Activated CD8-positive, alpha-beta memory T cell treated with anti-CD3 and anti-CD28 coated beads, Interleukin-2, amount 50 U/mL, for 4 hours (primary cell): ENCODE measurements at regions not wholly inside any gene's neighbourhood (a gene's known extent, or its start where the extent isn't known, plus 50 kb on each side); places are given as distances from the start of the nearest gene placed in this dataset.

Experiments
- DNase-seq: peaks from one replicate; pipeline ENCODE4 v3.0.0-alpha.2; 2020

DNA sequence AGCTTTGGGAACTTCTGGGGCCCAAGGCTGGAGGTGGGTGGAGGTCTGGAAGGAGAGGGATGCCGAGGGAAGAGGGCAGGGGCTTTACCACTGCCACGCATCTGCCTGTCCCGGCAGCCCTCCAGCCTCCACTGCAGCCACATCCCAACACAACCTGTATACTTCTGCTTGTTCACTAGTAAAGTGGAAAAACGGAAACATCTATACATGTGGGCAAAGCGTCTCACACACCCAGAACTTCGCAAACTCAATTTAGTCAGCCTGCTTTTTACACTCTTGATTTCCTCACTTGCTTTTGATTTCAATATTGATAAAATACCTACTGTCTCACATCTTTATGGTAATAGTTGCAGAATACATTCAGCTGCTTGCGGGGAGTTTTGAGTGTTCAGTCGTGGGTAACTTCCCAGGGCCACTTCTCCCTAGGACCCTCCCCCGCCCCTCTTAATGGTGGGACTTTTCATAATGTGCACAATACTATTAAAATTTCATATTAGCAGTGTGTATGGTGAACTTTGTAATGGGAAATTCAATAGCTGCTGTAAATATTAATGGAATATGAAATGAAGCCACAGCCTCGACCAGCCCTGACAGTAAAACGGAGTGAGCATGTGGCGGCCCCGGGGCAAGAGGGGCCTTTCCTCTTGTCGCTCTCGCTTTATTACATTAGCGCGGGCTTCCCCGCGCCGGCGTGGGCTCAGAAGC lies 85.2 kb downstream of the NR2F2 start:
- DNase-seq, result no peak

GRCh38 chr15:96416218-96416933 lies 85.9 kb downstream of the NR2F2 start:
- DNase-seq, result no peak

DNA sequence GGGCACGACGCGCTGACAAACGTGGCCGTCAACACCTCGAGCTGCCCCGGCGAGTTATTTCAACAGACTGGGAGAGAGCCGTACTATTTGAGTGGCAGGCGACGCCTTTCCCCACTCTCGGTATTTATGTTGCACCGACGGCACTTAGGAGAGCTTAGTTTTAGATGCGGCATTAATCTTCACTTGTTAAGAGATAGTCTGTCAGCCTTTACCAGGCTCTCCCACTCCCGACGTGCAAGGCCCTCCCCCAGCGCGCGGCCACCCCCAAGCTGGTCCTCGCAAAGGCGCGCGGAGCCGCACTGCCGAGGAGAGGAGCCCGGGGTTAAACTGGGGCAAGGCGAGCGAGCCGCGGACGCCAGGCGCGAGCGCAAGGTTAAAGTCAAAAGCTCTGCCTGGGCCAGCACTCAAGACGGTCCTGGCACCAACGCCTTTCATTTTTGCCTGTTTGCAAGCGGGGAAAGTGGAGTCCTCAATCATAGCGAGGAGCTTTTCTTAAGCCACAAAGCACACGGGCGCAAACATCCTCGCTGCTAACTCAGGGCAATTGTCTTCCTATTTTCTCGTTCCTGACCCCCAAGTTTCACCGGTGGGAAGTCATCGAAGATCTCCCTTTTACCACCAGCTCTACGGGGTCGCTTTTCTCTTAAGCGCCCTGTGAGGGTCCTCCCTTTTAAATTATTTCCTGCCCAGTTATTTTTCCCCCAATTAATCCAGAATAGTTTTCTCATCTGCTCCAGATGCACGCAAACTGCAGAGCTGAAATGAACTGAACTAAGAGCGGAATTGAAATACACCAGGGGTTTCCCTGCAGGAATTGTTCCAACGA lies 86.6 kb downstream of the NR2F2 start:
- DNase-seq, result no peak

DNA sequence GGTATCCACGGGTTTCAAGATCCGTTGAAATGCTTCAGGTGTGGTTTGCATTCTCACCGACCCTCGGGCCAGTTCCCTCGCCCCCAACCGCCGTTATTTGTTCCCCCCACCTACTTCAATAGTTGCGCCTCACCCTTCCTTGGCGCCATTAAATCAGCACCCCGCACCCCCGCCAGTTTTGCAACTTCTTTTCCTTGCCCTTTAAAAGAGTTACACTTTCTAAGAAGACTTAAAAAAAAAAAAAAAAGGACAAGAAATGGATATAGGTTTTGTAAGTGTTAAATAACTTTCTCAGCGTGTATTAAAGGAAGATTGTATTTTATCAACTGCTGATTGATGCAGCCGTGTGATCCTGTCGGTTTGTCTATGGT lies 87.2 kb downstream of the NR2F2 start:
- DNase-seq, result no peak

DNA sequence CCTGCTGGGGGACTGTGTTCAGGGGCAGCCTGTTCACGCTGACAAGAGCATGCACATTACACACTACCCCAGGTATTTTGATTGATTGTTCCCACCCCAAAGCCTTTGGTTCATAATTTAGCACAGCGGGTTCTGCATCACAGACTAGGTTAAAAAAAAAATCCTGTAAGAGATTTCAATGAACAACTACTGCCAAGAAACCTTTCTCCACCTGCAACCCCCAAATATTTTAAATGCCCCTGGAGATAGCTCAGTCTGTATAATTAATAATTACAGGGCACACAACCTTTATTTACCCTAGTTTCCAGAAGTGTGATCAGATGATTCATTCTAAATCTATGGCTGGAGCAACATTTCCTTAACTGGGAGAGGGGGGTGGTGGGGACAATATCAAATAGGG lies 87.6 kb downstream of the NR2F2 start:
- DNase-seq, result no peak

DNA sequence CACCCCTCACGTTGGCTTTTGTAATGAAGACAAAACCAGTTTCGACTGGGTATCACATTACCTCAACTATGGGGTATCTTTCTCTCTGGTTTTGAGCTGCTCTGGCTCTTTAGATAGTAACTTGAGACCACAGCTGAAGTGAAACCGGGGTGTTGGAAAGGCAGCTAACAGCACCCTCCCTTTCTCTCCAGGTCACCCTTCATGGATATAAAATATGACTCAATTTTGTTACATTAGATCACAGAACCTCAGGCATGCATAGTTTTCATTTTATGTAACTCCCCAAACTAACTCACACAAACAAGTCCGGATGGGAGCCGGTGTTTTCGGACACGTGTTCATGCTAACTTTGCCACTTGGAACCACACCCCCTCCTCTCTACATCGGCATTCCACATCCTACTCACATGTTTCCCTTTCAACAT lies 90.7 kb downstream of the NR2F2 start:
- no peak for DNase-seq

GRCh38 chr15:96422125-96422524 lies 91.6 kb downstream of the NR2F2 start:
- DNase-seq, result no peak

GRCh38 chr15:96424674-96425073 lies 94.2 kb downstream of the NR2F2 start:
- DNase-seq, result no peak

GRCh38 chr15:96428742-96429141 lies 98.2 kb downstream of the NR2F2 start:
- no peak for DNase-seq

DNA sequence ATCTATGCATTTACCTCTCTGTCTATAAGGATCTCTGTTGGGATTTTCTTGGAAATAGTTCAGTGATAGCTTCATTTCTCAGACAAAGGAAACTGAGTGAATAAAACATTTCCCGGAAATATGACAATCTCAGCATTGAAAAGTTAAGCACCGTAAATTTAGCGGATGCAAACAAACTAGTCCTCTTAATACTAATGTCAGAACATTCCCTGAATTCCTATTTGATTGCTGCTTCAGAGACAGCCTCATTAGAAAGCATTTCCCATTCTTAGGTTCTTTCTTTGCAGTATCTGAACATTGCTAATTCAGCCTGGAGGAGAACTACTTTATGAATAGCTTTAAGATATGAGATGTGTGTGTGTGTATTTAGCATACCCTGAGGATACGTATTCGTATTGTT lies 101.3 kb downstream of the NR2F2 start:
- DNase-seq, result no peak

DNA sequence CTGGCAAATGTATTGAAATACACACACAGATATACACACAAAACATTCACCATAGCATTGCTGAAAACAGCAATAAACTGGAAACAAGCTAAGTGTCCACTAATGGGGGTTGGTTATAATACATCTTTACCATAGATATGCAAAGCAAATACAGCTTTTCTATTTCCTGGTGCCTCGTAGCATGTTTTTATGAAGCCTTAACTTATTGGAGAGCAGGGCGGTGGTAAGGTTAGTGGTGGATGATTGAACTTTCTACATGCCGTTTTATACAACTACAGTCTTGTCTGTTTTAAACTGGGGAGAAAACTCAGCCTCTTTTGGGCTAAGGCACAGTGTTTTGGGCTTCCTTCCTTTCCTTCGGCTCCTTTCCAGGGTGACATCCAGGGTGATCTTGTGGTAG lies 104.5 kb downstream of the NR2F2 start:
- DNase-seq, result no peak

GRCh38 chr15:96435841-96436240 lies 105.3 kb downstream of the NR2F2 start:
- no peak for DNase-seq

GRCh38 chr15:96440978-96441377 lies 110.5 kb downstream of the NR2F2 start:
- DNase-seq, result no peak

DNA sequence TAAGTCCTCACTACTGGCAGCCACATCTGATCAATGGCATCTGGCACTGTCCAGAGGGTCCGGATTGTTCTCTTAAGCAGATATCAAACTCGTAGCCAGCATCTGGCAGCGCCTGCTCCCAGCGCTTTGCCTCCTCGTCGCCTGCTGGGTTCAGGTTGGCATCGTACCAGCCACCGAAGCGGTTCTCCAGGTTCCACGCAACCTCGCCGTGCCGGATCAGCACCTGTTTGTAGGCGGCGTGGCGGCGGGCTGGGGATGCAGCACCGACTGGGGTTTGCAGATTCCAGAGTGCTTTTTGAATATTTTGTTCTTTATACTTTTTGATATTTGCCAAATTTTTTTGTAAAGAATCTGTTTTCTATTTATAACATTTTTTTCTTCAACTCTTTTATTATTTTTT lies 111.6 kb downstream of the NR2F2 start:
- DNase-seq, result no peak

DNA sequence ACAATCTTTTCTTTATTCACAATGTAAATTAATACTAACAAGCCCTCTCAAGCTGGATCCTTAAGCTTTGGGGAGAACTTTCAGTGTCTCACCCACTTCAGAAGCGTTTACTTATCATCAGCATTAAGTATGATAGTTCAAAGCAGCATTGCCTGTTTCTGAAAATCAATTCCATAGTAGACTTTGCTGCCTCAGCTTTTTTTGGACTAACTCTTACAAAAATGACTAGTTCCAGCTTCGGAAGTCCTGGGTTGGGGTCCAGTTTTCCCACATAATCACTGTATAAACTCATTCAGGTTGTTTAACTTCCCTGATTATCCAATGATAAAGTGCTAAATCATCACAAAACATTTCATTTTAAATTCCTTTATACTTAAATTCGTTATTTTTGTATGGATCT lies 114.4 kb downstream of the NR2F2 start:
- DNase-seq, result no peak

GRCh38 chr15:96448923-96449322 lies 118.4 kb downstream of the NR2F2 start:
- DNase-seq, result no peak

- no peak for DNase-seq
These were observed 127.3 kb downstream of the NR2F2 start for GRCh38 chr15:96457841-96458240.

DNA sequence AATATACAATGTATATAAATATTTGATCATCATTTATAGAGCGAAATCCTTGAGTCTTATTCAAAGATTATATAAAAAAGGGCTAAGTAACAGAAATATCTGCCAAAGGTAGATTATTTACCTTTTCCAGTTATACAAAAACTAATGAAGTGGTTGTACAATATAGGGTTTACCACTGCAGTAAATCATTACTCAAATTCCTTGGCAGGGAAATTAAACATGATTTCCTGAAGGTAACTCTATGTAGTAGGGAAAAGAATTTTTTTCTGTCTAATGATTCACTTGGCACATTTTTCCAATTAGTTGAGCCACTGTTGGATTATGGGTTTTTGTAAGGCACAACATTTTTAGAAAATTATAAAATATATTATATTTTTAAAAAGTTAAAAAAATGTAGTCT lies 129.6 kb downstream of the NR2F2 start:
- no peak for DNase-seq

DNA sequence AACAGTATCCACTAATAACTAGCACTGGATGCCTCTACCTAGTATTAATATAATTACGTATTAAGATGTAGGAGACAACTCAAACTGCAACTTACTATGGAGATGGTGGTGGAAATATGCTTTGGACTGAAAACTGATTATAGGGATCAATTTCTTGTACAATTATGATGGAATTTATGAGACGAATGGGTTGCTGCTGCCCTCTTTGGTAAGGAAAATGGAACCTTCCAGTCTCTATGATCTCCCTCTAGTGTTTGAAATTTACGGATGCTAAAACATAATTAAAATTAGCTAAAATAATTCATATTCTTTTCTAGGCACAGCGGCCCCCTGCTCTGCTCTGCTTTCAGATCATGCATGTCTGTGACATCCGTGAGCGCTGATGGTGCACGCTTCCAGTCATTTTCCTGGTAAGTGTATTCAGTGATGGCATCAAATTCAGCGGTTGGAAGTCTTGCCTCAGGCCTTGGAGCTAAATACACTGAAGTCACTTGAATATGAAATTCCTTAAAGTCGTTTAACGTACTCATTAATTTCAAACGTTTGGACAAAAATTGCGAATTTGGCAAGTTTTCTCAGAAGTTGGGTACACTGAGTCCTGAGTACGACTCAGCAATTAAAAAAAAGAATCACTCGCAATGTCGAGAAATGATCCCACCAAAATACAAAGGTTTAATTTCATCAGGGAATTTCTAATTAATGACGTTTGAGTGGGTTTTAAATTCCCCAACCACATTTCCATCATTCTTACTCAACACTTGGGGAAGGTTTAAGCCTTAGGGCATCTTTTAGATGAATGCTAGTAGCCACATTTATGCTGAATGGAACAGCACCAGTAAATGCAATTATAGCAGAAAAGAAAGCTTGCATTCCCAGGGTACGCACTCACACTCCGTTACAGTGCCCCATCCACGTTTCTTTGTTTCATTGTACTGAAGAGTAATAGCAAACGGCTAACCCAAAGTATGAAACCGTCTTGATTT lies 132.6 kb downstream of the NR2F2 start:
- DNase-seq, result no peak

DNA sequence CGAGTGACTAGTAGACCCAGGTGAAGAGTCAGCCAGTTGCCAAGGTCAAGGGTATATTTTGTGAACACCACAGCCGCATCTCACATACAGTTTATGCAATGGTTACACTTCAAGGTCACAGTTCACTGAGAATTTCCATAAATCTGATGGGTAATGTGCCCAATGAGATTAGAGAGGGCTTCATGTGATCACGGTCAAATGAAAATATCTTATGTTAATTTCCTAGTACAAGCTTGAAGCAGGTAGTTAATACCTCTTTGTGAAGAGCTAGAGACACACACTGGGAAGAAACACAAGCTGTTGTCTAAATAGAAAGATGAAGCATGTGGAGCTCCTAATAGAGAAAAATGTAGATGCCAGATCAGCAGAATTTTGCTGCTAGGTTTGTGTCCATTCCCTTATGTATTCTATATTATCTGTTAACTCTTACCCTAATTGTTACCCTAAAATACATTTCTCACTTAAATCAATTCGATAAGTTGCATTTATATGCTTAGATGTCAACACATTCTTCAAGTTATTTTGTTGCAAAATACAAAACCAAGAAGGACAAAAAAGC lies 136.0 kb downstream of the NR2F2 start:
- DNase-seq, result no peak

- DNase-seq, result no peak
These were observed 137.5 kb downstream of the NR2F2 start for GRCh38 chr15:96468036-96468435.

DNA sequence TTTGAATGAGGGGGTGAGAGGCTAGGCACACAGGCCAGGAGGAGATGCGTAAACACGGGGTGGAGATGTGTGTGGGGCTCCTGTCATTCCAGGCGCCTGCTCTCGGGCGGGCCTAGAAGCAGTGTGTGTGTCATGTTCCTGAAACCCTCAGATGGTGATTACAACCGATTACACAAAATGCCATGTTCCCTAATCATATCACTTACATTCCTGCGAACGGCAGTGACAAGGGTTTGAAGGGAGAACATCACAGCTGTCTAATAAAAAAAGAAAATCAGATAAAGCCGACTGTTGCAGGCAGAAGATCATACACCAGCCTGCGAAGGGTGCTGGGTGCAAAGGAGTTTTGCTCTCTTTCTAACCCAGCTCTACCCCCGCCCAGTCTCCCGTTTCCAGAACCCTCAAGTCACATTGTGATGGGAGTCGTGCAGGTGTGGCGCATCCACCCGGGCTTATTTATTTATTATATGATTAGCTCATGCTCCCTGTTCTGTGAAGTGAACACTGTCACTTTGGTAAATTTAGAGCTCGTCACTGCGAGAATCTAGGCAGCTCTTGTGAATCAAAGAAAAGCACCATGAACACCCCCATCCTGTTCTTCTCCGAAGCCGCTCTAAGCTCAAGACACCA lies 140.3 kb downstream of the NR2F2 start:
- DNase-seq, result no peak
